Right atrium auricular region (tissue), 2 donors: ENCODE measurements at regions not wholly inside any gene's neighbourhood (a gene's known extent, or its start where the extent isn't known, plus 50 kb on each side); places are given as distances from the start of the nearest gene placed in this dataset.

Experiments used
- DNase-seq: peaks from one replicate; pipeline ENCODE4 v3.0.0-alpha.2; 2019; ENCODE audit warnings: low spot score
- H3K27ac ChIP-seq, 2 donors: fragments of 200-600 bp; sonication (generic); 1 replicate in 1 of 2; 2 replicates in 1 of 2; pipeline ENCODE4 v1.5.1; 2016 to 2019
- H3K27me3 ChIP-seq, 2 donors: fragments of 200-600 bp; sonication (generic); one replicate each; pipeline versions ENCODE4 v1.5.1 to v1.6.0; 2017 to 2019
- H3K36me3 ChIP-seq: fragments of 200-600 bp; sonication (generic); one replicate; pipeline ENCODE4 v1.5.1; 2016
- H3K4me1 ChIP-seq, 2 donors: fragments of 200-600 bp; sonication (generic); one replicate each; pipeline versions ENCODE4 v1.5.1 to v1.6.0; 2017 to 2019
- H3K4me3 ChIP-seq, 2 donors: fragments of 200-600 bp; sonication (generic); 1 replicate in 1 of 2; 2 replicates in 1 of 2; pipeline ENCODE4 v1.5.1; 2017 to 2019; ENCODE audit warnings: mild to moderate bottlenecking in 1 of 2, moderate library complexity in 1 of 2
- H3K9me3 ChIP-seq, 2 donors: fragments of 200-600 bp; sonication (generic); one replicate each; pipeline ENCODE4 v1.5.1; 2019
- TF ChIP-seq, protein P1 (sequence below), 2 donors: fragments of 200-600 bp; sonication (generic); IDR thresholded peaks; one replicate each; pipeline ENCODE4 v1.5.1; 2019; ENCODE audit warnings: antibody characterized with exemption in 2 of 2

DNA sequence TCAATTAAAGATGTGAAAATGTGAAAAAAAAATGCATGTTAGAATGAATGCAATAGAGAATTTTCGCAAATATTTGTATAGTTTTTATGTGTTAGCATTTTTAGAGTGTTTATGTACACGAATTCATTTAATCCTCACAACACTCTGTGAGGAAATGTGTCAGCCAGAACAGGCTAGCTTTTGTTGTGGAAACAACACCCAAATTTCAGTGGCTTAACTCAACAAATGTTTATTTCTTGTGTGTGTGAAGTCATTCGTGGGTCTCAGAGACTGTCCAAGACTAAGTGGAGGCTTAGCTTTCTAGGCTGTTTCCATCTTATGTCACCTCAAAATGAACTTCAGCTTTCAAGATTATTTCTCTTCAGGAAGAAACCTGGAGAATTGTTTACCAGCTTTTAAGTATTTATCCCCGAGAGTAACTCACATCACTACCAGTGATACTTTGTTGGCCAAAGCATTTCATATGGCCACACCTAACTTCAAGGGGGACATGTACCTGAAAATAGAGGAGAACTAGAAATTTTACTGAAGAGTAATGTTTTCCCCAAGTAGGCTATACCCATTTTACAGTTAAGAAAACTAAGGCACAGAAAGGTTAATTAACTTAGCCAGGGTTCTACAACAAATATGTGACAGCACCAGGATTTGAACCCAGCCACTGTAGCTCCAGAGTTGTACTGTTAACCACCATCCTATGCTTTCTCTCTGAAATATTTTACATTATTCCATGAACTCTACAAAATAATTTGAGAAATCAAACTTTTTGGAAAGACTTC lies 306.1 kb downstream of the QKI start:
- no peak for DNase-seq
- Histone ChIP-seq H3K27me3 (no peaks in the 10 kb centered on the region), H3K36me3 (no peaks in the 10 kb centered on the region), H3K9me3 (no peaks in the 10 kb centered on the region), H3K27ac (no peak overlapping the region), H3K4me1 (no peaks in the 10 kb centered on the region), H3K4me3 (no peak overlapping the region)
- TF ChIP-seq, protein P1, sequence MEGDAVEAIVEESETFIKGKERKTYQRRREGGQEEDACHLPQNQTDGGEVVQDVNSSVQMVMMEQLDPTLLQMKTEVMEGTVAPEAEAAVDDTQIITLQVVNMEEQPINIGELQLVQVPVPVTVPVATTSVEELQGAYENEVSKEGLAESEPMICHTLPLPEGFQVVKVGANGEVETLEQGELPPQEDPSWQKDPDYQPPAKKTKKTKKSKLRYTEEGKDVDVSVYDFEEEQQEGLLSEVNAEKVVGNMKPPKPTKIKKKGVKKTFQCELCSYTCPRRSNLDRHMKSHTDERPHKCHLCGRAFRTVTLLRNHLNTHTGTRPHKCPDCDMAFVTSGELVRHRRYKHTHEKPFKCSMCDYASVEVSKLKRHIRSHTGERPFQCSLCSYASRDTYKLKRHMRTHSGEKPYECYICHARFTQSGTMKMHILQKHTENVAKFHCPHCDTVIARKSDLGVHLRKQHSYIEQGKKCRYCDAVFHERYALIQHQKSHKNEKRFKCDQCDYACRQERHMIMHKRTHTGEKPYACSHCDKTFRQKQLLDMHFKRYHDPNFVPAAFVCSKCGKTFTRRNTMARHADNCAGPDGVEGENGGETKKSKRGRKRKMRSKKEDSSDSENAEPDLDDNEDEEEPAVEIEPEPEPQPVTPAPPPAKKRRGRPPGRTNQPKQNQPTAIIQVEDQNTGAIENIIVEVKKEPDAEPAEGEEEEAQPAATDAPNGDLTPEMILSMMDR (IDR thresholded peaks at IDR 0.05): no peak

GRCh38 chr6:163720005-163720404 lies 305.5 kb downstream of the QKI start:
- no peak for DNase-seq
- no peak overlapping the region for H3K4me3 ChIP-seq
- no peaks in the 10 kb centered on the region for H3K4me1 ChIP-seq
- no peak overlapping the region for H3K27ac ChIP-seq
- TF ChIP-seq, protein P1 (IDR thresholded peaks at IDR 0.05): no peak
- no peaks in the 10 kb centered on the region for H3K36me3 ChIP-seq
- H3K27me3 ChIP-seq: no peaks in the 10 kb centered on the region
- H3K9me3 ChIP-seq: no peaks in the 10 kb centered on the region

DNA sequence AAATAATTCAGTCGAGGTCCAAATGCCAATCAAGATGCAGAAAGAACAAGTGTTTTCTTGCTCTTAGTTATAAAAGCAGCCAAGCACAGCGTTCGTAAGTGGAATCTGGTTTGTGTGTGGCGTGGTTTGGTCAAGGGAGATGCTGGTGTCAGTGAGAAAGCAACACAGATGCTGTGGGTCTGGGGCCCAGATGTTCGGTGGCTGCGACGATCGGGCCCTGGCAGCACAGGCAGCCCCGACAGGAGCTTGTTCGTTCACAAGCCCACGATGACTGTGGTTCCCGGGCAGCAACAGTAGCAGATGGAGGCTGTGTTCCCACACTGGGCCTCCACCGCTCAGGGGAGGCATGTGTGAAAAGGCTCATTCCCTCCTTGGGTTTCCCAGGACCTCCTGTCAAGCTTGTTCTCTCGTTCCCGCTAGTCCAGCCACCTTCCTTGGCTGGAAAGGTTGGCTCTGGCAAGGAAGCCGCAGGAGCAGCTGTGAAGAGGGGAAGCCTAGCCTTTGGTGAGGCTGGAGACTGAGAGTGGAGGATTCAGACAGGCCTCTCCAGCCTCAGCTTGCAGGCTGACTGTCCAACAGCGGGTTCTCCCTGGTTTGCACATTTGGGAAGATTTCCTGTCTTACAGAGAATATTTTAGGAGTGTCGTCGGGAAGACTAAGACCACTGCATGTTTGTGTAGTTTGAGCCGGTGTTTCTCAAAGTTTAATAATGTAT lies 304.7 kb downstream of the QKI start:
- TF ChIP-seq, protein P1 (IDR thresholded peaks at IDR 0.05): no peak
- Histone ChIP-seq H3K27ac (no peak overlapping the region), H3K36me3 (no peaks in the 10 kb centered on the region), H3K27me3 (no peaks in the 10 kb centered on the region), H3K4me3 (no peak overlapping the region), H3K9me3 (no peaks in the 10 kb centered on the region), H3K4me1 (no peaks in the 10 kb centered on the region)
- peak; percentile 51 for DNase-seq

DNA sequence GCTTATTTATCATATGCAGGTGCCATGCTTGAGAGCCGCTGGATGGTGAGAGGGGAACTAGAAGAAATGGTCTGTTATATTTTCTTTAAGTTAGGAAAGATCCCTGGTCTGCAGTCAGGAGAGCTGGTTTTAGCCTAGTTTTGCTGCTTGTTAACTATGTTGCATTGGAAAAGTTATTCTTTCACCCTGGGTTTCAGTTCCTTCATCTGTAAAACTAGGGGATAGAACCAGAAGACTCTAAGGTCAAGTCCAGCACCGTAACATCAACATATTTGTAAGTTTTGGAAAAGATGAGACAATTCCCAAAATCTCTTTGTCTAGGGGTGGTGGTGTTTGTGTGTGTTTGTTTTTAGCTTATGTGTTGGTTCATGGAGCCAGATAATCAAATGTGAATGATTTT lies 304.0 kb downstream of the QKI start:
- no peak for DNase-seq
- Histone ChIP-seq H3K9me3 (no peaks in the 10 kb centered on the region), H3K4me3 (no peak overlapping the region), H3K27me3 (no peaks in the 10 kb centered on the region), H3K36me3 (no peaks in the 10 kb centered on the region), H3K27ac (no peak overlapping the region), H3K4me1 (no peaks in the 10 kb centered on the region)
- TF ChIP-seq, protein P1 (IDR thresholded peaks at IDR 0.05): no peak

DNA sequence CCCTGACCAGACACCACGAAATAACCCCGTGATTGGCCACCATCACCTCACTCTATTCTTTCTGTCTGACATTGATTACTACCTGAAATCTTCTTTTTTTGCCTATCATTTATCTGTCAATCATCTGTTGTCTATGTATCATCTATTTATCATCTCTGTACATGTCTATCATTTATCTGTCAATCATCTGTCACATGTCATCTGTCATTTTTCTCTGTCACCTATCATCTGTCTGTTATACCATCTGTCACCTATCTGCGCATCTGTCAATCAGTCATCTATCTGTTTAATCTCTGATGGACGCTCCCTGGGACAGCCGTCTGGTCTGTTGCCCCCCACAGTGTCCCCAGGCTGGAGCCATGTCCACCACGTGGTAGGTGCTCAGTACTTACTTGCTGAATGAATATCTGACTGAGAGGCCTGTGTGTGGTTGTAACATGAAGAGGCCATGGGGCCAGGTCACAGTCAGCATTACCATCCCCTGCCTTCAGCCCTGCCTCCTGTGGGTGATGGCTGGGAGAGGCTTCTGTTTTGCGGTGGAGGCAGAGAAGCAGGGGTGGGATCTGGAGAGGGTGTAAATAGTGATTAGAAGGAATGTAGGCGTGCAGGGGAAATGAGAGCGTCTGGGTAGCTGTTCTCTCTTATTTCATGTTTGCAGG lies 302.7 kb downstream of the QKI start:
- Histone ChIP-seq H3K36me3 (no peaks in the 10 kb centered on the region), H3K4me1 (peaks cover 0 to 9% of the 10 kb centered on the region in 2 donors), H3K9me3 (no peaks in the 10 kb centered on the region), H3K4me3 (no peak overlapping the region), H3K27me3 (no peaks in the 10 kb centered on the region), H3K27ac (no peak overlapping the region)
- no peak for DNase-seq
- TF ChIP-seq, protein P1 (IDR thresholded peaks at IDR 0.05): no peak
